Erythroblast (primary cell): ENCODE measurements at regions not wholly inside any gene's neighbourhood (a gene's known extent, or its start where the extent isn't known, plus 50 kb on each side); places are given as distances from the start of the nearest gene placed in this dataset.

Experiments used
- GATA1 ChIP-seq: IDR thresholded peaks from 2 replicates; pipeline ENCODE4 v1.6.1; 2011; ENCODE audit warnings: low read depth, mild to moderate bottlenecking, control low read depth, low read length, moderate library complexity
- POLR2A ChIP-seq: IDR thresholded peaks from 2 replicates; pipeline ENCODE4 v1.6.1; 2011; ENCODE audit warnings: mild to moderate bottlenecking, low read length

DNA sequence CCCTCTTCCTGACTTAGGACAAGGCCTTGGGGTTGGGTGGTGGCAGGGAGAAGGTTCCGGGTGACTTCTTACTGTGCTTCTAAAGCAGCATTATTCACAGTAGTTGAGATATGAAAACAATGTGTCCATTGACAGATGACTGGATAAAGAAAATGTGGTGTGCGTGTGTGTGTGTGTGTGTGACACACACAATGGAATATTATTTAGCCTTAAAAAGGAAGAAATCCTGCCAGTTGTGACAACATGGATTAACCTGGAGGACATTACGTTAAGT is 128.1 kb upstream of the RASGRP1 start:
- no peak for TF ChIP-seq POLR2A
- no peak for TF ChIP-seq GATA1
